ENCODE measurements at regions not wholly inside any gene's neighbourhood (a gene's known extent, or its start where the extent isn't known, plus 50 kb on each side); places are given as distances from the start of the nearest gene placed in this dataset.

DNA sequence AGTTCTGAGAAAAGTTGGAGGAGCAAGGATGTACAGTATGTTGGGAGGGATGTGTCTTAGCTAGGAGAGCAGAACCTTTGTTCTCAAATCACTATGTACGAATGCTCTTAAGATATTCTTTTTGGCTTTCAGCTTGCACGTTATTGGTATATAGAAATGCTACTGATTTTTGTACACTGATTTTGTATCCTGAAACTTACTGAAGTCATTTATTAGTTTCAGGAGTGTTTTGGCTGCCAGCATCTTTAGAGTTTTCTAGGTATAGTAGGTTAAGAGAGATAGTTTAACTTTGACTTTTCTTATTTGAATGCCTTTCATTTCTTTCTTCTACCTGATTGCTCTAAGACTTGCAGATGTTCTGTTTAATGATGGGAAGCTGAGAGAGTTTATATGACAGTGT lies 442.8 kb upstream of the FBXO33 start:
- H3K36me3 Mint-ChIP-seq (ENCODE audit: low read depth) = no peaks in the 10 kb centered on the region
- TF ChIP-seq CTCF (IDR thresholded peaks at IDR 0.05) = no peak
- H3K4me1 Mint-ChIP-seq = peaks cover 35% of the 10 kb centered on the region
- no peaks in the 10 kb centered on the region for H3K27me3 Mint-ChIP-seq (ENCODE audit: low read depth, poor library complexity)
- no peak overlapping the region for H3K27ac Mint-ChIP-seq
- no peaks in the 10 kb centered on the region for H3K9me3 Mint-ChIP-seq
- no peak overlapping the region for H3K4me3 Mint-ChIP-seq
- DNase-seq = no peak

DNA sequence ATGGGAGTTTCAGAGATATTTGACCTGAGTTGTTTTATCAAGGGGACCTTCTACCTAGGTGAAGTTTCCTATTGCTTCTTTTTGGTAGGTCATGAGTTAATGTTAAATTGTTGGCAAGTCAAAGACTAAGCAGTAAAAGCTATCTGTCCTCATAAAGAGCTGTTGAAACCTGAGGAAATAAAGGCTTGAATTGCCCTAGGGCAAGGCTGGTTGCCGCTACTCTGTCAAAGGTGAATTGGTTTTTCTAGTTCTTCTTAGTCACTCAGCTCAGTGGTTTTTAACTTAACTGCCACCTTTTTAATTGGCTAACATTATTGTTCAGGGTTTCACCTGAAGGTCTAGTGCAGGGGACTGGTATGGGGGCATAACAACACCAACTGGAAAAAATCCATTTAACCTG lies 441.6 kb upstream of the FBXO33 start:
- Mint-ChIP-seq H3K27ac (no peak overlapping the region), H3K27me3 (ENCODE audit: low read depth, poor library complexity) (no peaks in the 10 kb centered on the region), H3K4me3 (no peak overlapping the region), H3K4me1 (peaks cover 35% of the 10 kb centered on the region), H3K36me3 (ENCODE audit: low read depth) (no peaks in the 10 kb centered on the region), H3K9me3 (no peaks in the 10 kb centered on the region)
- DNase-seq = no peak
- TF ChIP-seq CTCF (IDR thresholded peaks at IDR 0.05) = no peak

DNA sequence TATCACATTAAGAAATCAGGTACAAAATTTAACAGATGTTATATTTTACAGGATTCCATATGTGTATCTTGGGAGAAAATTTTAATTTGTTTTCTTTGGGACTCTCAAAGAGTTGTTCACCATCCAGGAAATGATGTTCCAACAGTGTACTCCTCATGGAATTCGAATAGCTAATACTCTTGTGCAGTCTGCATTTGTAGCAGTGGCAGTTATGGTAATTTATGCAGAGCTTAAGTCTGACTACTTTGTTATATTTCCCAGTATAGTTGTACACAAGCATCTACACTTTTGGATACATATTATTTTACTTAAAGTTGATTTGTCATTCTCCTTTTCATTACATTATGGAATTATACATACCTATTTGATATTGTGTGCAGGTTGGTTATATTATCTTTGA lies 436.7 kb upstream of the FBXO33 start:
- H3K9me3 Mint-ChIP-seq = no peaks in the 10 kb centered on the region
- no peaks in the 10 kb centered on the region for H3K36me3 Mint-ChIP-seq (ENCODE audit: low read depth)

DNA sequence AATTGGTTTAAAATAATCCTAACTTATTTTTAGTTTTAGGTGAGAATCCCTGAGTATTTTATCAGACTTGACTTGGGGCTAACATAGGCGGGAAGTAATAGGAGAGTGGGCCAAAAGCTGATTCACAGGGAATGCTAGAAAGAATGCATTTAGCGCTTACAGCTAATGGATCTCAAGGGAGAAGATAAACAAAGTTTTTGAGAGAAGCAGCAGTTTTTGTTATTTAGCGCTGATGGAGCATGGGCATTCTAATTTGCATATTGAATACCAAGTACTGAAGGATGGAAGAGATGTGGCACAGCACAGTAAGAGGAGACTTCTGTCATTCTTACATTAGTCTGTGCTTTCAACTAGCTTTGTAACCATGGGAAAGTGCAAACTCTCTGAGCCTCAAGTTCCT lies 436.0 kb upstream of the FBXO33 start:
- H3K36me3 Mint-ChIP-seq (ENCODE audit: low read depth) = no peaks in the 10 kb centered on the region
- peaks cover 10% of the 10 kb centered on the region for H3K4me1 Mint-ChIP-seq
- no peak overlapping the region for H3K27ac Mint-ChIP-seq
- no peak for DNase-seq
- H3K27me3 Mint-ChIP-seq (ENCODE audit: low read depth, poor library complexity) = no peaks in the 10 kb centered on the region
- TF ChIP-seq CTCF (IDR thresholded peaks at IDR 0.05) = no peak
- no peaks in the 10 kb centered on the region for H3K9me3 Mint-ChIP-seq
- H3K4me3 Mint-ChIP-seq = no peak overlapping the region

More for the DNA sequence above, 436.7 kb upstream of the FBXO33 start:
- Mint-ChIP-seq H3K27me3 (ENCODE audit: low read depth, poor library complexity) (no peaks in the 10 kb centered on the region), H3K4me1 (peaks cover 17% of the 10 kb centered on the region), H3K4me3 (no peak overlapping the region), H3K27ac (no peak overlapping the region)
- TF ChIP-seq CTCF (IDR thresholded peaks at IDR 0.05) = no peak
- DNase-seq = no peak

- H3K27me3 Mint-ChIP-seq (ENCODE audit: low read depth, poor library complexity) = peaks cover 3% of the 10 kb centered on the region
- H3K4me1 Mint-ChIP-seq = peaks cover 10% of the 10 kb centered on the region
- H3K9me3 Mint-ChIP-seq = no peaks in the 10 kb centered on the region
Measured at GRCh38 chr14:39863441-39863840, 431.2 kb upstream of the FBXO33 start.

More at GRCh38 chr14:39863441-39863840, 431.2 kb upstream of the FBXO33 start:
- H3K27ac Mint-ChIP-seq = no peak overlapping the region
- no peaks in the 10 kb centered on the region for H3K36me3 Mint-ChIP-seq (ENCODE audit: low read depth)
- TF ChIP-seq CTCF (IDR thresholded peaks at IDR 0.05) = no peak
- DNase-seq = no peak
- no peak overlapping the region for H3K4me3 Mint-ChIP-seq
